Ishikawa (cell line): ENCODE measurements at regions not wholly inside any gene's neighbourhood (a gene's known extent, or its start where the extent isn't known, plus 50 kb on each side); places are given as distances from the start of the nearest gene placed in this dataset.

Experiments
- CEBPB ChIP-seq: IDR thresholded peaks from 2 replicates; pipeline ENCODE4 v1.6.1; 2012
- CREB1 ChIP-seq: IDR thresholded peaks from 2 replicates; pipeline ENCODE4 v1.6.1; 2012; ENCODE audit warnings: low read depth
- EGR1 ChIP-seq: IDR thresholded peaks from 2 replicates; pipeline ENCODE4 v1.6.1; 2012
- EP300 ChIP-seq: IDR thresholded peaks from 2 replicates; pipeline ENCODE4 v1.6.1; 2012; ENCODE audit warnings: borderline replicate concordance
- FOXM1 ChIP-seq: IDR thresholded peaks from 2 replicates; pipeline ENCODE4 v1.6.1; 2012; ENCODE audit warnings: low read depth, borderline replicate concordance
- NFIC ChIP-seq: IDR thresholded peaks from 2 replicates; pipeline ENCODE4 v1.6.1; 2012
- RAD21 ChIP-seq: IDR thresholded peaks from 2 replicates; pipeline ENCODE4 v1.6.1; 2012; ENCODE audit warnings: low read depth
- TAF1 ChIP-seq: IDR thresholded peaks from 2 replicates; pipeline ENCODE4 v1.6.1; 2012; ENCODE audit warnings: low read depth, mild to moderate bottlenecking
- TCF12 ChIP-seq: IDR thresholded peaks from 2 replicates; pipeline ENCODE4 v1.6.1; 2012; ENCODE audit warnings: low read depth
- TEAD4 ChIP-seq: IDR thresholded peaks from 2 replicates; pipeline ENCODE4 v1.6.1; 2012
- YY1 ChIP-seq: IDR thresholded peaks from 2 replicates; pipeline ENCODE4 v1.6.1; 2012; ENCODE audit warnings: low read depth
- ZBTB7A ChIP-seq: IDR thresholded peaks from 2 replicates; pipeline ENCODE4 v1.6.1; 2012; ENCODE audit warnings: low read depth
- TF ChIP-seq, protein P1 (sequence below): IDR thresholded peaks from 2 replicates; pipeline ENCODE4 v1.6.1; 2012; ENCODE audit warnings: low read depth, mild to moderate bottlenecking
- TF ChIP-seq, protein P2 (sequence below): IDR thresholded peaks from 2 replicates; pipeline ENCODE4 v1.6.1; 2012
- TF ChIP-seq, protein P3 (sequence below): IDR thresholded peaks from 2 replicates; pipeline ENCODE4 v1.6.1; 2012

DNA sequence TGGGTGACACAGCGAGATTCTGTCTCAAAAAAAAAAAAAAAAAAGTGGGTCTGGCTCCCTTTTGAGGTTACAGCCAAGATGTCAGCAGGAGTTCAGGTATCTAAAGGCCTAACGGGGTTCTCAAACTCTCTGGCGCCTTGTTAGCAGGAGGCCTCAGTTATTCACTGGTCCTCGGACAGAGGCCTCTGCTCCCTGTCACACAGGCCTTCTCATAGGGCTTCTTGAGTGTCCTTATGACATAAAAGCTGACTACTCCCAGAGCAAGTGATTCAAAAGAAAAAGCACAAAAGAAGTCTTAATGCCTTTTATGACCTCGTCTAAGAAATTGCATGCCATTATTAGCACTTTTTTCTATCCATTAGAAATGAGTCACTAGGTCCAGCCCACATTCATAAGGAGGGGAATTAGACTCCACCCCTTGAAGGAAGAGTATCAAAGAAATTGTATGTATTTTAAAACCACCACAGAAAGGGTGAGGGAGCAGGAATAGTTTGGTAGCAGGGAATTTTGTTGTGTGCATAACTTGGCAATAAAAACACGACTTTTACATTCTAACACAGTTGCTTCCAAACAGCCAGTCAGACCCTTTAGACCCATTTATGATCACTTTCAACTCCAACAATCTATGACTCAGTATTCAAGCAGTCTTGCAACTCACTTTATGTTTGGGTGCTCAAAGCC is 90.3 kb downstream of the MEX3B start:
- TF ChIP-seq ZBTB7A (no peak), TEAD4 (no peak), EP300 (no peak), TAF1 (no peak), CREB1 (no peak), NFIC (no peak), FOXM1 (no peak), CEBPB (no peak), YY1 (no peak), TCF12 (no peak), RAD21 (no peak), EGR1 (no peak)
- TF ChIP-seq, protein P1, sequence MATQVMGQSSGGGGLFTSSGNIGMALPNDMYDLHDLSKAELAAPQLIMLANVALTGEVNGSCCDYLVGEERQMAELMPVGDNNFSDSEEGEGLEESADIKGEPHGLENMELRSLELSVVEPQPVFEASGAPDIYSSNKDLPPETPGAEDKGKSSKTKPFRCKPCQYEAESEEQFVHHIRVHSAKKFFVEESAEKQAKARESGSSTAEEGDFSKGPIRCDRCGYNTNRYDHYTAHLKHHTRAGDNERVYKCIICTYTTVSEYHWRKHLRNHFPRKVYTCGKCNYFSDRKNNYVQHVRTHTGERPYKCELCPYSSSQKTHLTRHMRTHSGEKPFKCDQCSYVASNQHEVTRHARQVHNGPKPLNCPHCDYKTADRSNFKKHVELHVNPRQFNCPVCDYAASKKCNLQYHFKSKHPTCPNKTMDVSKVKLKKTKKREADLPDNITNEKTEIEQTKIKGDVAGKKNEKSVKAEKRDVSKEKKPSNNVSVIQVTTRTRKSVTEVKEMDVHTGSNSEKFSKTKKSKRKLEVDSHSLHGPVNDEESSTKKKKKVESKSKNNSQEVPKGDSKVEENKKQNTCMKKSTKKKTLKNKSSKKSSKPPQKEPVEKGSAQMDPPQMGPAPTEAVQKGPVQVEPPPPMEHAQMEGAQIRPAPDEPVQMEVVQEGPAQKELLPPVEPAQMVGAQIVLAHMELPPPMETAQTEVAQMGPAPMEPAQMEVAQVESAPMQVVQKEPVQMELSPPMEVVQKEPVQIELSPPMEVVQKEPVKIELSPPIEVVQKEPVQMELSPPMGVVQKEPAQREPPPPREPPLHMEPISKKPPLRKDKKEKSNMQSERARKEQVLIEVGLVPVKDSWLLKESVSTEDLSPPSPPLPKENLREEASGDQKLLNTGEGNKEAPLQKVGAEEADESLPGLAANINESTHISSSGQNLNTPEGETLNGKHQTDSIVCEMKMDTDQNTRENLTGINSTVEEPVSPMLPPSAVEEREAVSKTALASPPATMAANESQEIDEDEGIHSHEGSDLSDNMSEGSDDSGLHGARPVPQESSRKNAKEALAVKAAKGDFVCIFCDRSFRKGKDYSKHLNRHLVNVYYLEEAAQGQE, result no peak
- TF ChIP-seq, protein P2, sequence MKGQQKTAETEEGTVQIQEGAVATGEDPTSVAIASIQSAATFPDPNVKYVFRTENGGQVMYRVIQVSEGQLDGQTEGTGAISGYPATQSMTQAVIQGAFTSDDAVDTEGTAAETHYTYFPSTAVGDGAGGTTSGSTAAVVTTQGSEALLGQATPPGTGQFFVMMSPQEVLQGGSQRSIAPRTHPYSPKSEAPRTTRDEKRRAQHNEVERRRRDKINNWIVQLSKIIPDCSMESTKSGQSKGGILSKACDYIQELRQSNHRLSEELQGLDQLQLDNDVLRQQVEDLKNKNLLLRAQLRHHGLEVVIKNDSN, result no peak
- TF ChIP-seq, protein P3, sequence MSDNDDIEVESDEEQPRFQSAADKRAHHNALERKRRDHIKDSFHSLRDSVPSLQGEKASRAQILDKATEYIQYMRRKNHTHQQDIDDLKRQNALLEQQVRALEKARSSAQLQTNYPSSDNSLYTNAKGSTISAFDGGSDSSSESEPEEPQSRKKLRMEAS, result no peak

DNA sequence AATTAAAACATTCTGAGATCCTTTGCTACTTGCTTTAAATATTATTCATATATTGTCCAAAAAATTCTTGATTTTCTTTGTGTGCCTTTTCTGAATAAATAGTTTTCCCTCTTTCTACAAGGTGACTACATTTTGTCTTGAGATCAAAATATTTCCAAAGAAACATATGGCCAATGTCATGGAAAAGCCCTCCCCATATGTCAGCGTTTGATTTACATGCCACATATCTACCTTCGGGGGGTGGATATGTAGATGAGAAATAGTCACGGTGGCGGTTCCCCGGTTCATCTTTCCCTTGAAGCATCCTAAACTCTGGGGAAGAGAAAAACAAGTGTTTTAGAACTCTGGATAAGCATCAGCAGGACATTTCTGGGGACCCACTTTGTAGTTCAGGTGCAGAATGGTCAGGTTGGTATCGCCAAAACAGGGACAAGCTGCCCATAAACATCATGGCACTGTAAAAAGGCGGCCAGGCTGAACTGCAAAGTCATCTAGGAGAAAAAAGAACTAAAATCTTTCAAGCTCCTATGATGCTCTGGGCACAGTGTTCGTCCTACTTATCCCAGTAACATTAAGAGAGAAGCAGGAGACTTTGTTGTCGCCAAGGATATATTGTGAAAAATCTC is 91.5 kb downstream of the MEX3B start:
- no peak for TF ChIP-seq FOXM1
- no peak for TF ChIP-seq EGR1
- no peak for TF ChIP-seq EP300
- TF ChIP-seq, protein P2, result no peak
- TF ChIP-seq TEAD4, result no peak
- TF ChIP-seq TAF1, result no peak
- TF ChIP-seq, protein P1, result no peak
- TF ChIP-seq RAD21, result no peak
- no peak for TF ChIP-seq NFIC
- no peak for TF ChIP-seq CEBPB
- TF ChIP-seq, protein P3, result no peak
- TF ChIP-seq TCF12, result no peak
- TF ChIP-seq ZBTB7A, result no peak
- TF ChIP-seq YY1, result no peak
- no peak for TF ChIP-seq CREB1

DNA sequence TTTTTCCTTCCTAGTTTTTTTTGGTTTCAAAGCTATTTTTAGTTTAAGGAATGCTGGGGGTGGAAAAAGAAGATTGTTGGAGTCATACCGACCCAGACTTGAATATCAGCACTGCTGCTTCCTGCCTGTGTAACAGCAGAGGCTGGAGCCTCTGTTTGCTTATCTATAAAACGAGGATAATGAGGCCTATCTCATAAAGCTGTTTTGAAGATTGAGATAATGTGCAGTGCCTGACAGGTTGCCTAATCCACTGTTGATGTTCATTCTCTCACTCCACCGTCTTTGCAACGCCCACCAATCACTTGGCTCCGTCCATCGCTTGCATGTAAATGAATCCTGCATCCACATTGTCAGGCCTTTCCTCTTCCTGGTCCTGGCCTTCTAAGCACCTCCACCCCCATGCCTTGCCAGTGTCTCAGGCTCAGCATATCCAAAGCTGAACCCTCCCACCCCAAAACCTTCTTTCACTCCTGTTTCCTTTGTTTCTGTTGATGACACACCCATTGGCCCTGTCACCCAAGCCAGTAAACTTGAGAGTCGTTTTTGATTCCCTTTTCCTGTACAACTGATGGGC is 94.9 kb downstream of the MEX3B start:
- TF ChIP-seq EP300 (no peak), ZBTB7A (no peak), TAF1 (no peak), RAD21 (no peak), CEBPB (no peak), TEAD4 (no peak), CREB1 (no peak), EGR1 (no peak), NFIC (no peak), FOXM1 (no peak), TCF12 (no peak), YY1 (no peak)
- TF ChIP-seq, protein P2, result no peak
- TF ChIP-seq, protein P1, result no peak
- TF ChIP-seq, protein P3, result no peak
